SK-MEL-5 (cell line): ENCODE measurements at regions not wholly inside any gene's neighbourhood (a gene's known extent, or its start where the extent isn't known, plus 50 kb on each side); places are given as distances from the start of the nearest gene placed in this dataset.

Experiments
- DNase-seq: peaks from one replicate; pipeline ENCODE4 v3.0.0-alpha.2; 2016; ENCODE audit warnings: low read depth, low spot score
- in situ Hi-C: cut with HindIII; loops from 2 replicates; pipeline ENCODE4 v1.10.0; 2016; ENCODE audit warnings: low sequenced_read_pairs, high pct_unique_total_duplicates, low pct_unique_long_range_greater_than_20kb

- DNase-seq, result no peak
- in situ Hi-C loops, result no loop called here
Measured at GRCh38 chr18:78402966-78403365, 576.7 kb upstream of the SALL3 start.

- no peak for DNase-seq
- in situ Hi-C loops, result no loop called here
Measured at GRCh38 chr18:78403371-78403770, 576.2 kb upstream of the SALL3 start.

GRCh38 chr18:78405763-78406162, 573.9 kb upstream of the SALL3 start:
- no peak for DNase-seq
- in situ Hi-C loops, result no loop called here

- in situ Hi-C loops, result no loop called here
- DNase-seq, result no peak
Measured at GRCh38 chr18:78406743-78407465, 572.7 kb upstream of the SALL3 start.

- no peak for DNase-seq
- in situ Hi-C loops, result no loop called here
Measured at GRCh38 chr18:78407466-78407844, 572.2 kb upstream of the SALL3 start.

- DNase-seq, result no peak
- in situ Hi-C loops, result no loop called here
Measured at GRCh38 chr18:78408623-78409022, 571.0 kb upstream of the SALL3 start.

- in situ Hi-C loops, result no loop called here
- no peak for DNase-seq
Measured at GRCh38 chr18:78410094-78410786, 569.4 kb upstream of the SALL3 start.

- no peak for DNase-seq
- in situ Hi-C loops, result no loop called here
Measured at GRCh38 chr18:78411539-78411938, 568.1 kb upstream of the SALL3 start.

GRCh38 chr18:78414302-78414701, 565.3 kb upstream of the SALL3 start:
- in situ Hi-C loops, result no loop called here
- DNase-seq, result no peak

- in situ Hi-C loops, result no loop called here
- DNase-seq, result no peak
Measured at GRCh38 chr18:78416853-78417252, 562.8 kb upstream of the SALL3 start.

GRCh38 chr18:78418379-78418778, 561.2 kb upstream of the SALL3 start:
- DNase-seq, result no peak
- in situ Hi-C loops, result no loop called here

GRCh38 chr18:78419171-78419570, 560.4 kb upstream of the SALL3 start:
- no peak for DNase-seq
- in situ Hi-C loops, result no loop called here

GRCh38 chr18:78420116-78420515, 559.5 kb upstream of the SALL3 start:
- in situ Hi-C loops, result no loop called here
- DNase-seq, result no peak

GRCh38 chr18:78421392-78421791, 558.2 kb upstream of the SALL3 start:
- no peak for DNase-seq
- in situ Hi-C loops, result no loop called here

- in situ Hi-C loops, result no loop called here
- DNase-seq, result no peak
Measured at GRCh38 chr18:78422336-78422735, 557.3 kb upstream of the SALL3 start.

- in situ Hi-C loops, result no loop called here
- no peak for DNase-seq
Measured at GRCh38 chr18:78423811-78424210, 555.8 kb upstream of the SALL3 start.

- DNase-seq, result no peak
- in situ Hi-C loops, result no loop called here
Measured at GRCh38 chr18:78424403-78425018, 555.1 kb upstream of the SALL3 start.

GRCh38 chr18:78425019-78425412, 554.6 kb upstream of the SALL3 start:
- no peak for DNase-seq
- in situ Hi-C loops, result no loop called here

GRCh38 chr18:78427081-78427480, 552.5 kb upstream of the SALL3 start:
- no peak for DNase-seq
- in situ Hi-C loops, result no loop called here
